HEK293T (cell line): ENCODE measurements at regions not wholly inside any gene's neighbourhood (a gene's known extent, or its start where the extent isn't known, plus 50 kb on each side); places are given as distances from the start of the nearest gene placed in this dataset.

Experiments
- FOXA1 ChIP-seq: fragments of 450-650 bp; IDR thresholded peaks from 2 replicates; pipeline ENCODE4 v1.6.1; 2016; ENCODE audit warnings: mild to moderate bottlenecking
- TARDBP ChIP-seq: fragments of 450-650 bp; IDR thresholded peaks from 2 replicates; pipeline ENCODE4 v1.6.1; 2016

- TF ChIP-seq FOXA1 (no peak), TARDBP (no peak)
These were observed 383.4 kb downstream of the MLLT3 start for GRCh38 chr9:20238921-20239320.
